ENCODE measurements at regions not wholly inside any gene's neighbourhood (a gene's known extent, or its start where the extent isn't known, plus 50 kb on each side); places are given as distances from the start of the nearest gene placed in this dataset.
"Not testable (repeated sequence)": the region's sequence is repeated elsewhere in the genome, so short reads cannot be mapped to it uniquely, and the experiment has no call there.

GRCh38 chr5:138667782-138668331 lies 85.4 kb upstream of the CTNNA1 start:
- dilution Hi-C loops (cut with HindIII; ENCODE audit: low sequenced_read_pairs, unreplicated experiment); H2AK5ac ChIP-seq (ENCODE audit: low read depth, low read length); H3K4ac ChIP-seq (ENCODE audit: low read depth, low read length); H2BK20ac ChIP-seq (ENCODE audit: low read depth, low read length); H2BK5ac ChIP-seq (ENCODE audit: low read depth, low read length, poor library complexity, severe bottlenecking); H3K9me3 ChIP-seq (ENCODE audit: control insufficient read depth, insufficient read depth, low read length); H2AFZ ChIP-seq (replicated peaks; ENCODE audit: low read length, poor library complexity); H3K9ac ChIP-seq (ENCODE audit: low read depth, low read length); H3K56ac ChIP-seq (ENCODE audit: extremely low read depth, insufficient read depth, low read length); ATAC-seq (ENCODE audit: low read depth); H3K27me3 ChIP-seq (ENCODE audit: control insufficient read depth, insufficient read depth, low read length); intact Hi-C loops (cut with micrococcal nuclease); H3K4me2 ChIP-seq (ENCODE audit: low read depth, low read length); H4K5ac ChIP-seq (ENCODE audit: low read depth, low read length); H3K27ac ChIP-seq (ENCODE audit: insufficient read depth, low read length); H4K91ac ChIP-seq (ENCODE audit: insufficient read depth, low read depth, low read length); H3K36me3 ChIP-seq (ENCODE audit: control insufficient read depth, insufficient read depth, low read length); H3K23ac ChIP-seq (ENCODE audit: low read depth, low read length); H4K8ac ChIP-seq (ENCODE audit: low read depth in 2 of 2, low read length in 2 of 2); CTCF ChIA-PET; H3K9me1 ChIP-seq (ENCODE audit: insufficient read depth, low read length); H3K18ac ChIP-seq (ENCODE audit: low read depth, low read length); H3K14ac ChIP-seq (replicated peaks; ENCODE audit: low read depth, low read length); H3K4me1 ChIP-seq (ENCODE audit: control insufficient read depth, insufficient read depth, low read length); in situ Hi-C loops (cut with MboI; ENCODE audit: low sequenced_read_pairs); BruUV-seq (replicated peaks); H3K4me3 ChIP-seq (ENCODE audit: insufficient read depth, low read depth, low read length); H2AK9ac ChIP-seq (replicated peaks; ENCODE audit: low read depth, low read length, poor library complexity); H2BK15ac ChIP-seq (ENCODE audit: low read depth, low read length); H4K20me1 ChIP-seq (ENCODE audit: insufficient read depth, low read length); H2BK120ac ChIP-seq (ENCODE audit: low read depth, low read length); DNase-seq; POLR2A ChIA-PET (ENCODE audit: unreplicated experiment); H3K79me1 ChIP-seq (ENCODE audit: low read depth in 1 of 2, low read length in 2 of 2): not testable (repeated sequence)
- WGBS, 2 experiments (ENCODE audit: extremely low coverage in 2 of 2, insufficient read length in 1 of 2), result no CpG with 5 or more reads among the region's 2 CpGs

Data from IMR-90 (cell line).